Hepatic stellate cell (primary cell): ENCODE measurements at regions not wholly inside any gene's neighbourhood (a gene's known extent, or its start where the extent isn't known, plus 50 kb on each side); places are given as distances from the start of the nearest gene placed in this dataset.
"Not testable (repeated sequence)": the region's sequence is repeated elsewhere in the genome, so short reads cannot be mapped to it uniquely, and the experiment has no call there.

ENCODE experiments used
- DNase-seq: peaks from one replicate; pipeline ENCODE4 v3.0.0; 2011; ENCODE audit warnings: low spot score

DNA sequence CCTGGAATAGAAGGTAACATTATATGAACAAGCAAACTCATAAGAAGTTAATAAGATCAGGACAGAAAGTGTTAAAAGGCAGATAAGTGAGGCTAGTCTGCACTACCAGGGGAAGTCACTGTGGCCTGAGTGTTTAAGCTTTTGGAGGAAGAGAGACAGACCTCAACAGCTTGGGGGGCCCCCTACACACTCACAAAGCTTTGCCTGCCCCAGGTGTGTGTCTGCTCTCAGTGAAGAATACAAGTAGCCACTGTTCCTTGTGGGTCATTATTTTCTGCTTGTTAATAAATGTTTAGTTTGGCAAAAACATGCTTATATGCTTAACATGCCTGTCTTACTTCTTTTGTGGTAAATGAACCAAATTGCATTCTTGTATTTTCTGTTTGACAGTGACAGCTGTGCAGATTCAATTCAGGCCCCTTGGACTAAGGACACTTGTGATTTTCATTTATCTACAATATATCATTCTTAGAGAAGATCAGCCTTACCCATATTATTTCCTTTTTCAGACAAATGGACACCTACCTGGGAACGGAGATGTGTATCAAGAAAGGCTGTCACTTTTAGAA is 50.7 kb upstream of the C12orf71 start:
- DNase-seq, result no peak

DNA sequence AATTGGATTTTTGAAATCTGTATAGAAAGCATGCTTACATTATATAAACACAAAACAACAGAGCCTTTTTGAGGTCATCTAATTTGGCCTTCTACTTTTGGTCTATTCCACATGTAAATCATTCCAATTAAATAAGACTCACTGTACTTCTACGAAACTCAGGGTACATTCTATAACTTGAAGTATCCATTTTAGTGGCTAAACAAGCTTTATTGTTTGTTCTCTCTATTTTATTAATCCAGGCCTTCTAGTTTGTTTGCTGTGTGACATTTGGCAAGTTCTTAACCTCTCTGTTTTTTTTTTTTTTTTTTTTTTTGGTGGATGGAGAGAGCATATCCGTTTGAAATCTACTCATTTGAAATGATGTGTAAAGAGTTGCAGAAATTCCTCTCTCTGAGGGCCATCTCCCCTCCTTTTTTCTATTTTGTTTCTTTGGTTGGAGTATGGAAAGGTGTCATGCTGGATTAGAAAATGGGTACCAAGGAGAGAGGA is 58.1 kb upstream of the C12orf71 start:
- no peak for DNase-seq

DNA sequence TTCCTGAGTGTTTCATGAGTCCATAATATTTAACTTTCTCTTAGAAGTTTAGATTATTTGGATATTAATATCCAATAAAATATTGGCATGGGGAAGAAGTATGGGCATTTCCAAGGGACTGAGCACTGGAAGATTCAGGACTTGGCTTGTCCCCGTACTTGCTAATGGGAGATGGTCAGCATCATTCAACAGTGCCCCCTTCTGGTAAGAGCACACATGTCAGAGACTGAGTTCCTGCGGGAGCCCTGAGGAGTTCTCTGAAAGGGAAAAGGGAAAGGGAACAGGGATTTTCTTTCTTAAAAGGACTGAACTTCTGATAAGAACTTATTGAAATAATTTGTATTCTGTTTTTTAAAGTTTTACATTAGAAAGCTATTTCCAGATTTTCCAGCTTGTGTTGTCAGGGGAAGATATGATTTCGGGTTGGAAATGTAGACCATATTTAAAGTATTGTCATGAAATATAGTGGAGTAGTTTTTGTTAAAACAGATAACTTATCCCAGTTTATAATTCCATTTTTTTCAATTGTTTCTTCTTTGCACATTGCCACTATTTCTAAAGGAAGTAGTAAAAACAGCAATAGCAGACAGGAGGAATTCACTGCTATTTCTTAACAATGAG is 59.8 kb upstream of the C12orf71 start:
- peak; percentile 60 for DNase-seq

DNA sequence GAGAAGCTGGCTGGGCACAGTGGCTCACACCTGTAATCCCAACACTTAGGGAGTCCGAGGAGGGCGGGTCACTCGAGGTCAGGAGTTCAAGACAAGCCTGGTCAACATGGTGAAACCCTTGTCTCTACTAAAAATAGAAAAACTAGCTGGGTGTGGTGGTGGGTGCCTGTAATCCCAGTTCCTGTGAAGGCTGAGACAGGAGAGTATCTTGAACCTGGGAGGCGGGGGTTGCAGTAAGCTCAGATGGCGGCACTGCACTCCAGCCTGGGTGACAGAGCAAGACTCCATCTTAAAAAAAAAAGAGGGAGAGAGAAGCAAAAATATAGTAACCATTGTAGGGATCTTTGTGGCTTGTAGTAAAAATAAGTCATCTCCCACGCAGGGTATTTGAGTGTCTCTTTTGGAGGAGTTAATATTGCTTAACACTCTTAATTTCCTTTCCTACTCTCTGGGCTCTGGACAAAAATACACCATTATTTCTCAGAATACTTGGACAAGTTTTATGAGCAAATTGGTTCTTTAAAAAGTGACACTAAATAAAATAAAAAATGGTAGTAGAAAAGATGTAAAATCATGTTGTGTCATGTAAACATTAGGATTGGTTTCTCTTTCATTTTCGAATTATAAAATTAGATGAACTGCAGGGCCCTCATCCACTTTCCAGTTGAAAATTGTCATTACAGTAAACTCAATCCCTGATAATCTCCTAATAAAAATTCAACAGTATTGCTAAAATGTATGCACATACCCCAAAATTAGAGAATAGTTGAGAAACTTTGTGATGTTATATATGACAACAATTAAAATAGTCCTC is 61.1 kb upstream of the C12orf71 start:
- no peak for DNase-seq

- DNase-seq, result not testable (repeated sequence)
Measured at GRCh38 chr12:27145725-27146124, 63.3 kb upstream of the C12orf71 start.

GRCh38 chr12:27148373-27148772 is 66.0 kb upstream of the C12orf71 start:
- no peak for DNase-seq

DNA sequence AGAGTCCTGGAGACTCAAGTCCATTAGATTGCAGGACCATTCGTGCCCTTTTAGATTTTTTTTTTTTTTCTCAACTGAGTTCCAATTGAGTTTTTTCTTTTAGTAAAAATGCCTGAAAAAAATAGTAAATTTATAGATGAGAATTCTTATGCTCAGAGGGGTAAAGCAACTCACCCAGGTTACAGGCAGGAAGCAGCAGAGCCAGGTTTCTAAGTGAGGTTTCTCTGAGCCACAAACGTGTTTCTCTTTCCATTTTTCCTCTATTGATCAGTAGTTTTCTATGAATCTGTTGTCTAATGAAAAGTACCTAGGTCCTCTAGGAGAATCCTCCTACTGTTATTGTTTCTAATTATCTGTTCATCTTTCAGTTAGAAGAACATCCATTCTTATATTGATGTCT is 66.4 kb upstream of the C12orf71 start:
- no peak for DNase-seq

GRCh38 chr12:27151479-27151878 is 69.1 kb upstream of the C12orf71 start:
- DNase-seq, result no peak

GRCh38 chr12:27158297-27158696 is 75.9 kb upstream of the C12orf71 start:
- no peak for DNase-seq

DNA sequence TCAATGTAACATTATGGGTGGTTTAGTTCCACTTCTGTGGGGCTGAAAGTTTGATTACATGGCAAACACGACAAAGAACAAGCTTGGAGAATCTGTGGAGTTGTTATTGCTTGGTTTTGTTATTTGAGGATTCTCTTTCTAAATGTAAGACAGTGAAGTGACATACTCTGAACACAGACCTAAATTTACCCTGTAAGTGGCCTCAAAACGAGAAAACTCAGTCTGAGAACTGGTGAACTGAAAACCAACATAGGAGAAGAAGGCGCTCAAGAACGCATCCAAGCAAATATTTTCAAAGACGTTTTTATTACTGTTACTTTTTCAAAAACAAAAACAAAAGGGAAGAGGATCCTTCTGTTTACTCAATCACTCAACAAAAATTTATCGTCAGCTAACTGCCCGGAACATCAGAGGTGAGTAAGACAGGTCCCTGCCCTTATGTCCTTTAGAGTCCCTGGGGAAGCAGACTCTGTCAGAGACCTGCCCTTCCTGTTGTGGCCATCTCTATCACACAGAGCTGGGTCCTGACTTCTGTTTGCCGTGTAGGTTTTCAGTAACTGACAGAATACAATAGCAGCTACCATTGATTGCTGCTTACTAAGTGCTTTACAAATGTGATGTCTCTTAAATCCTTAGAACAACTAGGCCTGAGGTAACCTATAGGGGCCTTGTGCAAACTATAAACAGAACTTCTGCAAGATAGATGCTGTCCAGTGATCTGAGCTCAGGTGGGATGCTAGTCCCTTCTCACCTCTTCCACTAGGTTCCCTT is 79.3 kb upstream of the C12orf71 start:
- DNase-seq, result no peak

- no peak for DNase-seq
Measured at GRCh38 chr12:27162229-27162537, 79.8 kb upstream of the C12orf71 start.

GRCh38 chr12:27163048-27163715 is 80.8 kb upstream of the C12orf71 start:
- DNase-seq, result no peak

- DNase-seq, result no peak
Measured at GRCh38 chr12:27163894-27164293, 80.2 kb upstream of the STK38L start.

DNA sequence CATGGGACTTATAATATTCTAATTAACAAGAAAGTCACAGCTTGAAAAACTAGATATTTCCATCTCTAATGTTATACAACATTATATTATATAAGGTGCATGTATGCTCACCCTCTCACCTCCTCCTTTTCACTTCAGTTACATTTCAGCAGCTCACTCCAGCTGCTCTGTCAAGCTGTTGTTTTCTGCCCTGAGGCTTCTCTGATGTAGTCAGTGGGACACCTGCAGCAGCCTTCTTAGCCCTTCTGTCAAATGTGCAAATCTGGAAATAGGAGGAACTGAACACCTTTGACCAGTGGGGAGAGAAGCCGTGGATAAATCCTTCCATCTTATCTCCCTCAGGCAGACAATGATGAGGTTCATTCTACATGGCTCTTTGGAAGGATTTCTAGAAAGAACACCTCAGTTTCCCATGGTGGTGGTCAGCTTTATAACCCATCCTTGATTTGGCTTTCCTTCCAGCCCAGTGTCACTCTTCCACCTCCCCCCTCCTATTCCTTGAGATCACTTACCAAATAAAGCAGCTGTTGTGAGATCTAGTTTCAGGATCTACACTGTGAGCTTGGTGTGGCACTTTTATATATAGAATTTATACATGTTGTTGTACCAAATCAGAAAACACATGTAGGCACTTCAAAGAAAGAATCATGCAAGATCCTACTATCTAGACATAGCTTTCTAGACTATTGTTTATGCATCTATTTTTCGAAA is 79.6 kb upstream of the STK38L start:
- DNase-seq, result no peak

GRCh38 chr12:27165958-27166357 is 78.1 kb upstream of the STK38L start:
- DNase-seq, result not testable (repeated sequence)

- DNase-seq, result not testable (repeated sequence)
Measured at GRCh38 chr12:27171494-27171893, 72.6 kb upstream of the STK38L start.

- DNase-seq, result no peak
Measured at GRCh38 chr12:27176765-27177164, 67.3 kb upstream of the STK38L start.

GRCh38 chr12:27177706-27178105 is 66.4 kb upstream of the STK38L start:
- no peak for DNase-seq

- no peak for DNase-seq
Measured at GRCh38 chr12:27178255-27178654, 65.8 kb upstream of the STK38L start.

DNA sequence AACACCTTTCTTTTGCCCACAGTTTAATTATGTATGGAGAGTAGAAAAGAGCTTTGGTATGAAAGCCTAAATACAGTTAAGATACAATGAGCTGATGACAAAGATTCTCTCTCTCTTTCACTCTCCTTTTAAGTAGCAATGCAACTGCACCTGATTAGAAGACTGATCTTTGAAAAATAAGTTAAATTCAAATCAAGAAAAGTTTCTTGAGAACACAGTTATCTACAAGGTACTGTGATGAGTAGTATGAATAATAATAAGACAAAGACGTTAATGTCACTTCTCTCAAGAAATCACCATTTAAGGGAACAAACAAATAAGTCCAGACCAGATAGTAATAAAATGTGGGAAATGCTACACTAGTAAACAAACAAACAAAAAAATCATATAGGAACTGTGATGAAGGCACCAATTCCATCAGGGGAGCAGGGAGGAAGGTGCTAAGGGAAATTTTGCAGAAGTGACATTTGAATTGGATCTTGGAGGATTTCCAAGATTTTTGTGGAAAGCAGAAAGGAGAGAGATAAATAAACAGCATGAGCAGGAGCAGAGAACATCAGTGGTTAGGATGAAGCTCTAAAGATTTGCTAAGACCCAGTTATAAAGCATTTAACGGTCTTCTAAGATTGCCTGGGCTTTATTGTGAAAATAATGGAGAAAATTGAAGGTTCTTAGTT is 65.2 kb upstream of the STK38L start:
- DNase-seq, result no peak
